GM18507 (cell line): ENCODE measurements at regions not wholly inside any gene's neighbourhood (a gene's known extent, or its start where the extent isn't known, plus 50 kb on each side); places are given as distances from the start of the nearest gene placed in this dataset.

Source experiments
- DNase-seq: peaks from one replicate; pipeline ENCODE4 v3.0.0; 2011; ENCODE audit warnings: low read depth; ENCODE audit not compliant: insufficient read length; ENCODE audit errors: extremely low spot score
- FAIRE-seq: peaks from 2 replicates; lab custom pipeline; 2011; peaks lifted over from hg19 to GRCh38; lab: Jason Lieb, UNC

GRCh38 chr12:105983622-105984320 lies 155.0 kb downstream of the NUAK1 start:
- no peak for DNase-seq
- FAIRE-seq, result no peak

- FAIRE-seq, result no peak
- no peak for DNase-seq
These were observed 153.4 kb downstream of the NUAK1 start for GRCh38 chr12:105985383-105985782.

GRCh38 chr12:105986779-105987684 lies 151.7 kb downstream of the NUAK1 start:
- FAIRE-seq (no peak), DNase-seq (no peak)

- DNase-seq (no peak), FAIRE-seq (no peak)
These were observed 151.1 kb downstream of the NUAK1 start for GRCh38 chr12:105987685-105988035.

- FAIRE-seq, result no peak
- DNase-seq, result no peak
These were observed 145.7 kb downstream of the NUAK1 start for GRCh38 chr12:105992849-105993740.

- no peak for DNase-seq
- no peak for FAIRE-seq
These were observed 144.8 kb downstream of the NUAK1 start for GRCh38 chr12:105993766-105994555.

GRCh38 chr12:105995961-105996431 lies 142.8 kb downstream of the NUAK1 start:
- FAIRE-seq (no peak), DNase-seq (no peak)

GRCh38 chr12:105998561-105998960 lies 140.2 kb downstream of the NUAK1 start:
- no peak for FAIRE-seq
- DNase-seq, result no peak

- FAIRE-seq, result no peak
These were observed 138.2 kb downstream of the NUAK1 start for GRCh38 chr12:106000382-106001104.

GRCh38 chr12:106001105-106001836 lies 137.5 kb downstream of the NUAK1 start:
- no peak for FAIRE-seq
- no peak for DNase-seq

More at GRCh38 chr12:106000382-106001104, 138.2 kb downstream of the NUAK1 start:
- no peak for DNase-seq

- FAIRE-seq, result no peak
- DNase-seq, result no peak
These were observed 136.9 kb downstream of the NUAK1 start for GRCh38 chr12:106001837-106002218.

GRCh38 chr12:106003297-106003696 lies 135.5 kb downstream of the NUAK1 start:
- FAIRE-seq, result no peak
- DNase-seq, result no peak

- FAIRE-seq, result no peak
- no peak for DNase-seq
These were observed 134.5 kb downstream of the NUAK1 start for GRCh38 chr12:106004289-106004688.

- DNase-seq (no peak), FAIRE-seq (no peak)
These were observed 132.4 kb downstream of the NUAK1 start for GRCh38 chr12:106006382-106006781.

- no peak for FAIRE-seq
- no peak for DNase-seq
These were observed 131.8 kb downstream of the NUAK1 start for GRCh38 chr12:106006940-106007339.

GRCh38 chr12:106010741-106011140 lies 128.0 kb downstream of the NUAK1 start:
- FAIRE-seq (no peak), DNase-seq (no peak)
